IMR-90 (cell line): ENCODE measurements at regions not wholly inside any gene's neighbourhood (a gene's known extent, or its start where the extent isn't known, plus 50 kb on each side); places are given as distances from the start of the nearest gene placed in this dataset.

ENCODE experiments used
- ATAC-seq: fragments of 200-7000 bp; cut with Tn5 transposase; 2 replicates; pipeline ENCODE4 v1.9.1; 2020; ENCODE audit warnings: low read depth, mild to moderate bottlenecking, moderate library complexity
- BruUV-seq: library from RNA; stranded (reverse); fragments of 400-500 nt; replicated peaks from 2 replicates; lab custom pipeline; 2021; lab: Mats Ljungman, UMichigan
- CTCF ChIA-PET: fragments of 300-600 bp; formaldehyde crosslinking; extraction: SDS; loops from one replicate; lab custom pipeline; 2021; ENCODE audit warnings: antibody characterized with exemption; lab: Yijun Ruan, JAX
- POLR2A ChIA-PET: fragments of 300-600 bp; sonication (Branson Sonifier 250); formaldehyde crosslinking; loops from one replicate; lab custom pipeline; 2022; ENCODE audit warnings: antibody characterized with exemption; ENCODE audit not compliant: unreplicated experiment; lab: Charles Lee
- DNase-seq: peaks from one replicate; pipeline ENCODE4 v3.0.0; 2013
- H2AFZ ChIP-seq: replicated peaks from 2 replicates; pipeline ENCODE3; 2013; ENCODE audit warnings: low read length, mild to moderate bottlenecking; ENCODE audit not compliant: poor library complexity
- H2AK5ac ChIP-seq: 2 replicates; pipeline ENCODE4 v1.6.1; 2013; ENCODE audit warnings: low read depth, low read length, inconsistent platforms
- H2AK9ac ChIP-seq: replicated peaks from 2 replicates; pipeline ENCODE3; 2013; ENCODE audit warnings: mild to moderate bottlenecking, low read depth, low read length, moderate library complexity; ENCODE audit not compliant: poor library complexity
- H2BK120ac ChIP-seq: 2 replicates; pipeline ENCODE4 v1.6.1; 2013; ENCODE audit warnings: low read depth, low read length, inconsistent platforms
- H2BK15ac ChIP-seq: 3 replicates; pipeline ENCODE4 v1.6.1; 2013; ENCODE audit warnings: low read depth, low read length, inconsistent platforms
- H2BK20ac ChIP-seq: 2 replicates; pipeline ENCODE4 v1.6.1; 2013; ENCODE audit warnings: low read depth, mild to moderate bottlenecking, inconsistent platforms, low read length, moderate library complexity
- H2BK5ac ChIP-seq: 2 replicates; pipeline ENCODE4 v1.6.1; 2013; ENCODE audit warnings: mild to moderate bottlenecking, low read depth, low read length, inconsistent platforms; ENCODE audit not compliant: poor library complexity, severe bottlenecking
- H3K14ac ChIP-seq: replicated peaks from 2 replicates; pipeline ENCODE4 v1.6.1; 2013; ENCODE audit warnings: low read depth, low read length, inconsistent platforms
- H3K18ac ChIP-seq: 2 replicates; pipeline ENCODE4 v1.6.1; 2013; ENCODE audit warnings: low read depth, low read length, control low read depth
- H3K23ac ChIP-seq: 2 replicates; pipeline ENCODE4 v1.6.1; 2013; ENCODE audit warnings: low read depth, low read length, inconsistent platforms
- H3K27ac ChIP-seq: 2 replicates; pipeline ENCODE4 v1.5.1; 2013; ENCODE audit warnings: mild to moderate bottlenecking, control low read depth, low read length; ENCODE audit not compliant: insufficient read depth
- H3K27me3 ChIP-seq: 2 replicates; pipeline ENCODE4 v1.6.1; 2013; ENCODE audit warnings: low read length; ENCODE audit not compliant: control insufficient read depth, insufficient read depth
- H3K36me3 ChIP-seq: 2 replicates; pipeline ENCODE4 v1.6.1; 2013; ENCODE audit warnings: low read length, mixed read lengths; ENCODE audit not compliant: control insufficient read depth, insufficient read depth
- H3K4ac ChIP-seq: 2 replicates; pipeline ENCODE4 v1.6.1; 2013; ENCODE audit warnings: low read depth, low read length, inconsistent platforms
- H3K4me1 ChIP-seq: 2 replicates; pipeline ENCODE4 v1.6.1; 2013; ENCODE audit warnings: low read length, mixed read lengths; ENCODE audit not compliant: control insufficient read depth, insufficient read depth
- H3K4me2 ChIP-seq: 2 replicates; pipeline ENCODE4 v1.6.1; 2013; ENCODE audit warnings: low read depth, mild to moderate bottlenecking, control low read depth, low read length, moderate library complexity
- H3K4me3 ChIP-seq: 2 replicates; pipeline ENCODE4 v1.5.1; 2013; ENCODE audit warnings: low read depth, mild to moderate bottlenecking, control low read depth, low read length, moderate library complexity; ENCODE audit not compliant: insufficient read depth
- H3K56ac ChIP-seq: 2 replicates; pipeline ENCODE4 v1.6.1; 2013; ENCODE audit warnings: low read length, inconsistent platforms; ENCODE audit not compliant: insufficient read depth; ENCODE audit errors: extremely low read depth
- H3K79me1 ChIP-seq, 2 experiments: 2 replicates each; pipeline ENCODE4 v1.6.1; 2013; ENCODE audit warnings: low read length in 2 of 2, inconsistent platforms in 1 of 2, low read depth in 1 of 2
- H3K9ac ChIP-seq: 2 replicates; pipeline ENCODE4 v1.6.1; 2013; ENCODE audit warnings: low read depth, low read length, control low read depth
- H3K9me1 ChIP-seq: 2 replicates; pipeline ENCODE4 v1.6.1; 2013; ENCODE audit warnings: low read length, inconsistent platforms; ENCODE audit not compliant: insufficient read depth
- H3K9me3 ChIP-seq: 2 replicates; pipeline ENCODE4 v1.6.1; 2013; ENCODE audit warnings: low read length; ENCODE audit not compliant: control insufficient read depth, insufficient read depth
- H4K20me1 ChIP-seq: 2 replicates; pipeline ENCODE4 v1.6.1; 2013; ENCODE audit warnings: low read length, inconsistent platforms; ENCODE audit not compliant: insufficient read depth
- H4K5ac ChIP-seq: 2 replicates; pipeline ENCODE4 v1.6.1; 2013; ENCODE audit warnings: mild to moderate bottlenecking, low read depth, low read length, control low read depth
- H4K8ac ChIP-seq, 2 experiments: 2 replicates each; pipeline ENCODE4 v1.6.1; 2013; ENCODE audit warnings: low read depth in 2 of 2, low read length in 2 of 2, control low read depth in 1 of 2, inconsistent platforms in 1 of 2
- H4K91ac ChIP-seq: 2 replicates; pipeline ENCODE4 v1.6.1; 2013; ENCODE audit warnings: low read depth, low read length, inconsistent platforms; ENCODE audit not compliant: insufficient read depth
- BHLHE40 ChIP-seq: fragments of 150-350 bp; IDR thresholded peaks from 2 replicates; pipeline ENCODE4 v1.6.1; 2016; ENCODE audit warnings: mild to moderate bottlenecking, low read depth, low read length
- CTCF ChIP-seq: conservative IDR thresholded peaks from 2 replicates; pipeline ENCODE4 v1.5.1; 2012; ENCODE audit warnings: mild to moderate bottlenecking, low read depth, low read length, improper control_type of control experiment
- ELK1 ChIP-seq: fragments of 150-350 bp; IDR thresholded peaks from 2 replicates; pipeline ENCODE4 v1.6.1; 2016; ENCODE audit warnings: low read depth, mild to moderate bottlenecking, low read length, moderate library complexity, borderline replicate concordance
- MAZ ChIP-seq: IDR thresholded peaks from 2 replicates; pipeline ENCODE4 v1.6.1; 2012; ENCODE audit warnings: low read depth, mild to moderate bottlenecking, low read length, improper control_type of control experiment, moderate library complexity, borderline replicate concordance
- MXI1 ChIP-seq: IDR thresholded peaks from 2 replicates; pipeline ENCODE4 v1.6.1; 2012; ENCODE audit warnings: low read depth, mild to moderate bottlenecking, low read length, moderate library complexity, borderline replicate concordance
- NFE2L2 ChIP-seq: fragments of 150-350 bp; IDR thresholded peaks from 2 replicates; pipeline ENCODE4 v1.6.1; 2016; ENCODE audit warnings: low read depth, mild to moderate bottlenecking, low read length
- POLR2A ChIP-seq: IDR thresholded peaks from 2 replicates; pipeline ENCODE4 v1.6.1; 2012; ENCODE audit warnings: mild to moderate bottlenecking, low read depth, low read length
- RCOR1 ChIP-seq: IDR thresholded peaks from 2 replicates; pipeline ENCODE4 v1.6.1; 2012; ENCODE audit warnings: mild to moderate bottlenecking, low read length, improper control_type of control experiment; ENCODE audit not compliant: insufficient replicate concordance
- RFX5 ChIP-seq: IDR thresholded peaks from 2 replicates; pipeline ENCODE4 v1.8.0; 2012; ENCODE audit warnings: low read depth, mild to moderate bottlenecking, low read length, moderate library complexity
- USF2 ChIP-seq: fragments of 150-350 bp; IDR thresholded peaks from 2 replicates; pipeline ENCODE4 v1.6.1; 2017; ENCODE audit warnings: mild to moderate bottlenecking, antibody characterized with exemption, low read length, low read depth
- WGBS, 2 experiments: methylation state at CpG; one replicate each; pipeline versions ENCODE4 v1.1.5 to v1.1.7; 2013; ENCODE audit warnings: missing lambda C conversion rate in 2 of 2; ENCODE audit not compliant: insufficient read length in 1 of 2; ENCODE audit errors: extremely low coverage in 2 of 2; 5-methylcytosine and 5-hydroxymethylcytosine counted together
- dilution Hi-C: fragments of 300-500 bp; cut with HindIII; formaldehyde crosslinking; loops from one replicate; pipeline ENCODE4 v1.14.3; 2018; ENCODE audit warnings: low sequenced_read_pairs; ENCODE audit not compliant: unreplicated experiment
- in situ Hi-C: fragments of 300-500 bp; cut with MboI; formaldehyde crosslinking; loops from 3 replicates; pipeline ENCODE4 v1.14.3; 2019; ENCODE audit warnings: low sequenced_read_pairs, inconsistent platforms, mixed read lengths
- intact Hi-C: fragments of 100-400 bp; cut with micrococcal nuclease; formaldehyde crosslinking; loops from 2 replicates; pipeline ENCODE4 v1.10.0; 2022

GRCh38 chr1:201655243-201655642 is 116.3 kb downstream of the NAV1 start:
- Histone ChIP-seq H2BK15ac (0 out of 3 replicates have a peak overlapping the region, but pooled peaks have one; percentile 28), H2BK5ac (peak overlapping the region; percentile 42), H2AK5ac (peak overlapping the region; percentile 97), H4K8ac (peak overlapping the region in 1 of 2 experiments; percentile 72; a peak in 1 of 4 replicates), H4K5ac (peak overlapping the region; percentile 17; the same call in 1 of the 2 replicates), H3K4me3 (no peak overlapping the region), H3K4me2 (no peak overlapping the region; the same call in 1 of the 2 replicates), H3K79me1 (peaks cover 31 to 98% of the 10 kb centered on the region in 2 experiments), H3K9ac (no peak overlapping the region), H4K91ac (peak overlapping the region; percentile 66), H3K18ac (peak overlapping the region; percentile 47), H3K27me3 (no peaks in the 10 kb centered on the region), H3K9me1 (peaks cover 71% of the 10 kb centered on the region), H2AK9ac (peak overlapping the region; percentile 50), H3K56ac (no peak overlapping the region), H3K4ac (peak overlapping the region; percentile 87), H2BK20ac (no peak overlapping the region), H3K36me3 (peaks cover 11% of the 10 kb centered on the region), H2AFZ (peak overlapping the region; percentile 54), H4K20me1 (peaks cover 99% of the 10 kb centered on the region), H3K9me3 (no peaks in the 10 kb centered on the region), H3K27ac (peak overlapping the region; percentile 66), H2BK120ac (peak overlapping the region; percentile 71), H3K4me1 (peaks cover 43% of the 10 kb centered on the region), H3K23ac (0 out of 2 replicates have a peak overlapping the region, but pooled peaks have one; percentile 69), H3K14ac (peak overlapping the region; percentile 15; the same call in 1 of the 2 replicates)
- in situ Hi-C loops = no loop called here
- intact Hi-C loops = no loop called here
- ATAC-seq (peak; percentile 60), DNase-seq (peak; percentile 92)
- dilution Hi-C loops = no loop called here
- no CpG with 5 or more reads among the region's 6 CpGs for WGBS, 2 experiments
- ChIA-PET POLR2A (interaction anchor here (1.0 kb wide), 1 partner anchor 95 kb away, joined by 3 read pairs; no protein-coding TSS in a partner anchor), CTCF (no interaction called here)
- no peak for TF ChIP-seq ELK1
- no peak for TF ChIP-seq POLR2A
- peak; percentile 12 for TF ChIP-seq RCOR1
- TF ChIP-seq NFE2L2 = no peak
- TF ChIP-seq CTCF = peak; percentile 22; the same call in 1 of the 2 replicates
- no peak for TF ChIP-seq USF2
- TF ChIP-seq MXI1 = peak; percentile 53; the same call in 1 of the 2 replicates
- TF ChIP-seq MAZ = peak; percentile 82; the same call in 1 of the 2 replicates
- peak; percentile 10; the same call in 1 of the 2 replicates for TF ChIP-seq BHLHE40
- no peak for TF ChIP-seq RFX5
- BruUV-seq = no TSS peak
